Rectal smooth muscle tissue (tissue), 1 donor: ENCODE measurements at regions not wholly inside any gene's neighbourhood (a gene's known extent, or its start where the extent isn't known, plus 50 kb on each side); places are given as distances from the start of the nearest gene placed in this dataset.
"Not testable (repeated sequence)": the region's sequence is repeated elsewhere in the genome, so short reads cannot be mapped to it uniquely, and the experiment has no call there.

Experiments used
- H3K27ac ChIP-seq: one replicate; pipeline ENCODE4 v1.7.0; 2013; ENCODE audit warnings: low read depth, low read length, inconsistent platforms
- H3K27me3 ChIP-seq: one replicate; pipeline ENCODE4 v1.7.0; 2013; ENCODE audit warnings: low read length; ENCODE audit not compliant: control insufficient read depth, insufficient read depth
- H3K36me3 ChIP-seq: one replicate; pipeline ENCODE4 v1.7.0; 2013; ENCODE audit warnings: low read length; ENCODE audit not compliant: control insufficient read depth, insufficient read depth
- H3K4me1 ChIP-seq: one replicate; pipeline ENCODE4 v1.7.0; 2013; ENCODE audit warnings: low read length; ENCODE audit not compliant: control insufficient read depth, insufficient read depth
- H3K4me3 ChIP-seq: one replicate; pipeline ENCODE4 v1.7.0; 2013; ENCODE audit warnings: low read length
- H3K9ac ChIP-seq: one replicate; pipeline ENCODE4 v1.7.0; 2013; ENCODE audit warnings: low read length

DNA sequence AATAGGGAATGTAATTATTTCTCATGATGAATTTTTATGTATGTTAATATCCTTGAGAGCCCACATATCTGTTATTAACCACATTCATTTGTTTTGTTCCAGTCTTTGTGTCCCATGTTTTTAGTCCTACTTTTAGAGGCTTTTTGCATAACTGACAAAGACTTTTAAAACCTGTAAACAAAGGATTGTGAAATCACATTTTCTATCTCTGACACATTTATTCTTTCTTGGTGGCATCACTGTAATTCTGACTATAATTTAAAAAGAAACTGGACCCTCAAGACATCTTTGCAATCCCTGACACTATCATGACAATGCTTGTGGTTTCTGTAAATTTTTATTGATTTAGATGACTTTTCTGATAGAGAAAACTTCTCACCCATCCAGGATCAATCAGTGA lies 313.1 kb downstream of the SIPA1L2 start:
- Histone ChIP-seq H3K4me1 (peaks cover 3% of the 10 kb centered on the region), H3K9ac (no peak overlapping the region), H3K36me3 (no peaks in the 10 kb centered on the region), H3K27me3 (no peaks in the 10 kb centered on the region), H3K27ac (no peak overlapping the region), H3K4me3 (no peak overlapping the region)

DNA sequence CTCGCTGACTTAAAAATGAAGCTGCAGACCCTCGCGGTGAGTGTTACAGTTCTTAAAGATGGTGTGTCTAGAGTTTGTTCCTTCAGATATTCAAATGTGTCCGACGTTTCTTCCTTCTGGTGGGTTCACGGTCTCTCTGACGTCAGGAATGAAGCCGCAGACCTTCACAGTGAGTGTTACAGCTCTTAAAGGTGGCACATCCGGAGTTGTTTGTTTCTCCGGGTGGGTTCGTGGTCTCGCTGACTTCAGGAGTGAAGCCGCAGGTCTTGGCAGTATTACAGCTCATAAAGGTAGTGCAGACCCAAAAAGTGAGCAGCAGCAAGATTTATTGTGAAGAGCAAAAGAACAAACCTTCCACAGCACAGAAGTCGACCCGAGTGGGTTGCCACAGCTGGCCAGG lies 316.1 kb downstream of the SIPA1L2 start:
- H3K4me3 ChIP-seq, H3K4me1 ChIP-seq, H3K27me3 ChIP-seq, H3K9ac ChIP-seq, H3K36me3 ChIP-seq, H3K27ac ChIP-seq: not testable (repeated sequence)

DNA sequence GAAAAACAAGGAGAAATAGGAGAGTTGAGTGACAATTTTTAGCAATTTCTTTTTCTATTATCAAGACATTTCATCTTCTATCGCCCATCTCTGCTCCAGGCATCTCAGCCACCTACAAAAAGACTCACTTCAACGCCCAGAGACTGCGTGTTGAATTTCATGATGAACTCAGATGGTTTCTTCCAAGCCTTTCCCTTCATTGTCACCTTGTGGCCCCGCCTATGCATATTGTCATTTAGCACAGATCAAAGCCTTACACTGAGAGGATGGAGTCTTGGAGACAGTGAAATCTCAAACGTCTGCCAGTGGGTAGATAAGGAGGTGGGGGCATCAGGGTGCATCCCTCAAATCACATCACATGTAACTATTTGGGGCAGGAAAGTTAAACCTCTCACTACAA lies 319.4 kb downstream of the SIPA1L2 start:
- Histone ChIP-seq H3K4me1 (no peaks in the 10 kb centered on the region), H3K9ac (no peak overlapping the region), H3K4me3 (no peak overlapping the region), H3K27ac (no peak overlapping the region), H3K36me3 (no peaks in the 10 kb centered on the region), H3K27me3 (no peaks in the 10 kb centered on the region)

DNA sequence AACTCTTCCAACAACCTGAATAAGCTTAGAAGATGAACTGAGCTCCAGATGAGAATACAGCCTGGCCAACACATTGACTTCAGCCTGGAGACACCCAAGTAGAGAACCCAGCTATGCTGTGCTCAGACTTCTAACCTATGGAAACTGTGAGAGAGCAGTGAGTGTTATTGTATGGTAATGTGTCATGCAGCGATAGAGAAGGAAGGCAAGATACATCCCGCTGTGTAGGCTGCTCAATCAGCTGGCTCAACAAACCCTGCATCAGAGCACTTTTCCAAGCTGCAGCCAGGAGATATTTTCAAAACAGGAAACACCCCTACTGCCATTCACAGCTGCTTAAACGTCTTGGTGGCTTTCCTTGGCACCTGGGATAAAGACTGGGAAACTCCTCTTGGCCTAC lies 321.3 kb downstream of the SIPA1L2 start:
- Histone ChIP-seq H3K9ac (no peak overlapping the region), H3K27me3 (no peaks in the 10 kb centered on the region), H3K36me3 (no peaks in the 10 kb centered on the region), H3K4me3 (no peak overlapping the region), H3K4me1 (no peaks in the 10 kb centered on the region), H3K27ac (no peak overlapping the region)

DNA sequence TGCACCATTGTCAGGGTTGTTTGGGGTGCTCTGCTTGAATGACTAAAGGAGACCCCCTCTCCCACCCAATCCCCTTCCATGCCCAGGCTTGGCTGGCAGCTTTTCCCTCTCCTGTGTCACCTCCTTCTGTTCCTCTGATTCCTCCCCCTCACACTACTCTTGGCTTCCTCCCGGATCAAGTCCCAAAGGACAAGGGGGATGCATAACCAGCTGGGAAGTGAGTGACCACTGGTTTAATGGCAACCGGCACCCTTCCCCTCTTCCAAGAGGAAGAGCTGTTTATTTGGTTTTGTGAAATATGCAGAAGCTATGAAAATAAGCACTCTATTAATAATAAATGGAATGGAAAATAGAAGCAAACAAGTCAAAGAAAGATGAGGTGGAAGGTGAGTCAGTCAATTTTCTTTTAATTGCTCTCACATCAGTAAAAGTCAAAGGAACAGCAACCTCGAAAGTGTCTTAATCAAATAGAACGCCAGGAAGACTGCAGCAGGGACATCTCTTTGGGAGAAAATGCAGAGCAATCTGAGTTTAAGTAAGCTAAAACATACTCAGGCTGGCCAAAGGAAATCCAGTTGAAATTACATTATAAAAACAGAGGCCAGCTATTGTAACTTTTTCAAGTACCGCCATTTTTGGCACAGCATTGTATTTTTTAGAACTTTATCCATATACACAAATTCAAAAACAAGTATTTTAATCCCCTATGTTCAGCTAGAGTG lies 322.5 kb downstream of the SIPA1L2 start:
- H3K9ac ChIP-seq, result no peak overlapping the region
- no peak overlapping the region for H3K27ac ChIP-seq
- no peaks in the 10 kb centered on the region for H3K36me3 ChIP-seq
- H3K4me3 ChIP-seq, result no peak overlapping the region
- H3K27me3 ChIP-seq, result no peaks in the 10 kb centered on the region
- no peaks in the 10 kb centered on the region for H3K4me1 ChIP-seq

DNA sequence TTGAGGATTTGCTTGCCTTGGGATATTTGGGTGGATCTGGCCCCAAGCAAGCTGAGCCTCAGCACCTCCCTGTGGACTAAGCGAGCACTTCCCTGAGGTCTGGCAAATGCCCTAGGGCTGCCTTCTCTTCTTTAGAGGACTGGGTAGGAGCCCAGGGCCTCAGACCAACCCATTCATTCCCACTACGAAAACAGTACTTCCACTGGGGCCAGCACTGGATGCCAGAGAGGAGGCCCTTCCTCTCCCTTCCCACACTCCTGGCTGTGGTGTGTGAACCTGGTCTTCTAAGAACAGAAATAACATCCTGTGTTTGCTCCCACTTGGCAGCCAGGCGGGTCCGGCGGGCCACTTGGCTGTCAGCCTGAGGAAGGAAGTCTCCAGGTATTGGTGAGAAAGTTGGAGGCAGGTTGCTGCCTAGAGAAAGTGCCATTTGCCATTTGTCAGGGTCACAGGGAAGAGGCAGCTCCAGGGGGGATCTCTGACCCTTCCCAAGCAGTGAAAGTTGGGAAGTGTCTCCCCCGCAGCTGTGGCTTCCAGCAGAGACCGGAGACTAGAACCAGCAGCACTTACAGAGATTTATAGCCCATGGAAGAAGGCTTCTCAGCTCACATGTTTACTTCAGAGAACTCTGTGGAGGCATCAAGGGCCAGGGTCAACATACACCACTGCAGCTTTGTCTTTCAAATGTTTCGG lies 323.5 kb downstream of the SIPA1L2 start:
- no peaks in the 10 kb centered on the region for H3K4me1 ChIP-seq
- no peak overlapping the region for H3K4me3 ChIP-seq
- H3K27ac ChIP-seq, result no peak overlapping the region
- H3K9ac ChIP-seq, result no peak overlapping the region
- H3K36me3 ChIP-seq, result no peaks in the 10 kb centered on the region
- no peaks in the 10 kb centered on the region for H3K27me3 ChIP-seq

DNA sequence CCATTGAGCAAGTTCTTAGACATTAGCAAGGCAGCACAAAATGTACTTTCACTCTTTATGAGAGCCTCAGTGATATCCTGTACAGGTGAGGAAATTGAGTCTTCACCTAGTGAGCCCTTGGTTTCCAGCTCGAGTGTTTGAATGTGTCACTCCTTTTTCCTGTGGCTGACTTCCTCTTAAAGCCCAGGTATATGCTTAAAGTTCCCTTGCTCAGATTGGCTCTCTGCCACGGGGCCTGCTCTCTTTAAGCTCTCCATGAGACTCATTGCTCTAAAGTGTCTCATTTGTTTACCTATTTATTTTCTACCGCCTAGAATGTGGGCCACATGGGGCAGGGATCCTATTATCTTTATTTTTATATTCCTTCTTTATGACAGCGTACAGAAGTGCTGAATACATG lies 324.9 kb downstream of the SIPA1L2 start:
- Histone ChIP-seq H3K27me3 (no peaks in the 10 kb centered on the region), H3K4me1 (no peaks in the 10 kb centered on the region), H3K9ac (no peak overlapping the region), H3K4me3 (no peak overlapping the region), H3K36me3 (no peaks in the 10 kb centered on the region), H3K27ac (no peak overlapping the region)

DNA sequence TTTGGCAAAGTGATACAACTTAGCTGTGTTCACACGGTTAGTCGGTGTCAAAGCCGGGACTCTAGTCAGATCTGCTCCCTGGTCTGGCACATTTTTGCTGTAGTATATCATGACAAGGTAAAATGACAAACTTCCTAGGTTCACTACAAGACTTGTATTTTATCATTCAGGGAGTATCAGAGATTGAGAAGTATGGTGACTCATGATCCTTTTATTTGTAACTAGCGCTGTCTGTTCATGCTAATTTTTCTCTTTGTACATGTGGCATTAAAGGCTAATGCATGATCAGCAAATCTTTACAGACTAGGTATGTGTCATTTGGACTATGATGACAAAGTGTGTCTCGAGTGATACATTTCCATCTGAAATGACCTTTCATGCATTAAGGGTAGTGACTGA lies 326.7 kb downstream of the SIPA1L2 start:
- H3K27me3 ChIP-seq, result no peaks in the 10 kb centered on the region
- no peaks in the 10 kb centered on the region for H3K36me3 ChIP-seq
- no peaks in the 10 kb centered on the region for H3K4me1 ChIP-seq
- H3K4me3 ChIP-seq, result no peak overlapping the region
- no peak overlapping the region for H3K9ac ChIP-seq
- H3K27ac ChIP-seq, result no peak overlapping the region

DNA sequence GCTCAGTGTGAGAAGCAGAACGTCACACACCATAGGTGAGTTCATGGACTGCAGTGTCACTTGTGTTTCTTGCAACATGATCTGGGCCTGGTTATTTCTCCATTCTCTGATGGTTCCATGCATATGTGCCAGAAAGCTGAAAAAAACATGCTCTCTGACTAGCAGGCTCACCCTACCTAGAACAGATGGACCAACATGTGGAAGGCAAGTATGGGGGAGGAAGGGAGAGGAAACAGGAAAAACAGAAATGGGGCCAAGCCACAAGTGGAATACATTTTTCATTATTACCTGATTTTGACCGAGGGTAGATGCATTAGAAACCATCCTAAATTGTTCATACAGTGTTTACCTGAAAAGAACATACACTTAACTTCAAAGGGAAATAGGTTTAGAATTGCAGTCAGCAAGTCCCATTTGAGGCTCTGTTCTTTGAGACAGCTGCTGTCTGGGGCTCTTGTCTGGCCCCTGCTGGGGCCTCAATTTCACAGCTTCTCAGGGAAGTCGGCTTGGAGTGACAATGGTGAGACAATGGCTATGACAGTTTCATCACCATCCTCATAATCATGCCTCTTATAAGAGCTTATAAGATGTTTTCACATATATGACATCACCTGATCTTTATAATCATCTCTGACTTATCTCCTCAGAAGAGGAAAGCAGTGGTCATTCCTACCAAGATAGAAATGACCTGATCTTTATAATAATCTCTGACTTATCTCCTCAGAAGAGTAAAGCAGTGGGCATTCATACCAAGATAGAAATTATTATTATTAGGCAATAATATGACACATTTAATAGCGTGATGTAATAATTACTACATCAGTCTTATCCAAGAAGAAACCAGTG lies 327.3 kb downstream of the SIPA1L2 start:
- Histone ChIP-seq H3K4me3 (no peak overlapping the region), H3K27ac (no peak overlapping the region), H3K36me3 (no peaks in the 10 kb centered on the region), H3K4me1 (no peaks in the 10 kb centered on the region), H3K9ac (no peak overlapping the region), H3K27me3 (no peaks in the 10 kb centered on the region)

DNA sequence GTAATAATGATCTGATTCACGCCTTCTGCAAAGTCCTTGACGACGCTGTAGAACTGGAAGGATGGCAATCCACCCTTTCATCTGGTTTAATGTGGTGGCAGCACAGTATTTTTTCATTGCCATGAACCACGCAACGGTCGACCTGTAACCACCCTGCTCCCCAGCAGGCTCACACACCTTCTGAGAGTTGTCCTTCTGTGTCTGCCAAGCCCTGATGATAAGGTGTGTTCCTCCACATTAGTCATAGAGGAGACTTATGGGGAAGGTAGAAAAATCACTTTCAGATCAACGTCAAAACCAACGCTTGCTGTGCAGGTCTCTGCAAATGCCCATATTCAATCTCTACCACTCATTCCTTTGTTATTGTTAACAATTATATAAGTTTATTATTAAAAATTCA lies 328.7 kb downstream of the SIPA1L2 start:
- Histone ChIP-seq H3K27ac (no peak overlapping the region), H3K9ac (no peak overlapping the region), H3K36me3 (no peaks in the 10 kb centered on the region), H3K4me1 (no peaks in the 10 kb centered on the region), H3K4me3 (no peak overlapping the region), H3K27me3 (no peaks in the 10 kb centered on the region)

DNA sequence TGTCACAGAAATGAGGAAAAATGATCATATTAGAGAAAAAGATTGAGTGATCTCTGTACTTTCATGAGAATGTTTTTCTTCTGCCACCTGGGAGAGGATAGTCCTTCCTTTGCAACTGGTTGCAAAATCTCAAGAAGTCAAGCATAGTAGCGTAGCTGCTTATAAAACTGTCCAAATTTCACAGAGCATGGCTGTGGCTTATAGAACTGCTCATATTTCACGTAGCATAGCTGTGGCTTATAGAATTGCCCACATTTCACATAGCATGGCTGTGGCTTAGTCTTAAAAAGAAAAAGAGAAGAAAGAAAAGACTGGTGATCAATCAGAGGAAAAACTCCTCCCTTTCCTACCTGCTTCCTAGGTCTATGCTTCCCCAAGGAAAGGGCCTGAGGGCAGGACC lies 329.5 kb downstream of the SIPA1L2 start:
- no peak overlapping the region for H3K4me3 ChIP-seq
- H3K27ac ChIP-seq, result no peak overlapping the region
- no peaks in the 10 kb centered on the region for H3K4me1 ChIP-seq
- no peaks in the 10 kb centered on the region for H3K27me3 ChIP-seq
- no peak overlapping the region for H3K9ac ChIP-seq
- no peaks in the 10 kb centered on the region for H3K36me3 ChIP-seq

DNA sequence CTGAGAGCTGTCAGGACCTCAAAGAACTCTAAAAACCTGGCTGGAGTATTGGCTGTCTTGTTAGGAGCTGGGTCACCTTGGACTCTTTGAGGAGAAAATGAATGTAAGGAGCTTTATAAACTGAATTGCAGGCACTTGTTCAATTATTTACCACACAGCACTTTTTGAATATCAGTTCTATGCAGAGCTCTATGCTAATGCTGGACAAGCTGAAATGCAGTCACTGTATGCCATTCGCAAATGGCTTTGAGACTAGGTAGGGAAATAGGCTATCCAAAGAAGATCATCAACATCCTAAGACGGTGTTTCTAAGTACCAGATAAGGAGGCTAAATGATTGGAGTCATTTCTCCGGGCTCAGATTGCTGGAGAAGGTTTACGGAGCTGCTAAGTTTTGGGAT lies 333.5 kb downstream of the SIPA1L2 start:
- no peaks in the 10 kb centered on the region for H3K36me3 ChIP-seq
- no peaks in the 10 kb centered on the region for H3K27me3 ChIP-seq
- H3K9ac ChIP-seq, result no peak overlapping the region
- H3K27ac ChIP-seq, result no peak overlapping the region
- no peak overlapping the region for H3K4me3 ChIP-seq
- no peaks in the 10 kb centered on the region for H3K4me1 ChIP-seq
